Esophagus squamous epithelium (tissue), 5 donors: ENCODE measurements at regions not wholly inside any gene's neighbourhood (a gene's known extent, or its start where the extent isn't known, plus 50 kb on each side); places are given as distances from the start of the nearest gene placed in this dataset.

ENCODE experiments used
- DNase-seq: peaks from one replicate; lab custom pipeline; 2025; lab: John Stamatoyannopoulos, UW
- H3K27ac ChIP-seq, 4 donors: fragments of 200-600 bp; sonication (generic); one replicate each; pipeline ENCODE4 v1.5.1; 2016 to 2019; ENCODE audit warnings: mild to moderate bottlenecking in 1 of 4
- H3K27me3 ChIP-seq, 4 donors: fragments of 200-600 bp; sonication (generic); 1 replicate in 3 of 4; 2 replicates in 1 of 4; pipeline versions ENCODE4 v1.5.1 to v1.6.0; 2017 to 2021; ENCODE audit warnings: antibody characterized with exemption in 1 of 4
- H3K36me3 ChIP-seq, 3 donors: fragments of 200-600 bp; sonication (generic); one replicate each; pipeline ENCODE4 v1.5.1; 2016 to 2019
- H3K4me1 ChIP-seq, 3 donors: fragments of 200-600 bp; sonication (generic); one replicate each; pipeline ENCODE4 v1.5.1; 2017 to 2019
- H3K4me3 ChIP-seq, 4 donors: fragments of 200-600 bp; sonication (generic); 1 replicate in 3 of 4; 2 replicates in 1 of 4; pipeline ENCODE4 v1.5.1; 2016 to 2019; ENCODE audit warnings: mild to moderate bottlenecking in 2 of 4, moderate library complexity in 1 of 4
- H3K9me3 ChIP-seq, 3 donors: fragments of 200-600 bp; sonication (generic); one replicate each; pipeline ENCODE4 v1.5.1; 2016 to 2019
- CTCF ChIP-seq, 6 experiments: fragments of 450-650 bp in 4 of 6; fragments of 200-600 bp in 2 of 6; sonication (generic) in 2 of 6; IDR thresholded peaks; one replicate each; pipeline ENCODE4 v1.5.1; 2016 to 2019; ENCODE audit warnings: antibody characterized with exemption in 6 of 6, mild to moderate bottlenecking in 4 of 6, moderate library complexity in 4 of 6
- POLR2A ChIP-seq, 4 donors: fragments of 450-650 bp; IDR thresholded peaks; one replicate each; pipeline ENCODE4 v1.6.1; 2017; ENCODE audit warnings: antibody characterized with exemption in 4 of 4, mild to moderate bottlenecking in 4 of 4, moderate library complexity in 3 of 4
- WGBS, 2 donors: methylation state at CpG; one replicate each; pipeline ENCODE4 v1.1.5; 2018; 5-methylcytosine and 5-hydroxymethylcytosine counted together
- intact Hi-C: fragments of 100-400 bp; cut with DNase I; formaldehyde crosslinking; loops from one replicate; pipeline ENCODE4 v1.15.0; 2022
- donor health status: DM: yes; HTN: yes; CAD: no.

- no peaks in the 10 kb centered on the region for H3K36me3 ChIP-seq
- intact Hi-C loops: no loop called here
- DNase-seq: no peak
- no peak overlapping the region for H3K27ac ChIP-seq
- no peak overlapping the region for H3K4me3 ChIP-seq
- no peaks in the 10 kb centered on the region for H3K27me3 ChIP-seq
- TF ChIP-seq CTCF (IDR thresholded peaks at IDR 0.05) (no peak), POLR2A (IDR thresholded peaks at IDR 0.05) (no peak)
- WGBS, 2 donors: 69 to 84% methylated on average over 5 of the region's 5 CpGs
- H3K4me1 ChIP-seq: no peaks in the 10 kb centered on the region
- H3K9me3 ChIP-seq: no peaks in the 10 kb centered on the region
Measured at GRCh38 chr6:85382541-85382940, 67.3 kb upstream of the NT5E start.

GRCh38 chr6:85372915-85373270 is 77.0 kb upstream of the NT5E start:
- DNase-seq: no peak
- H3K27me3 ChIP-seq: no peaks in the 10 kb centered on the region
- no peaks in the 10 kb centered on the region for H3K4me1 ChIP-seq
- TF ChIP-seq POLR2A (IDR thresholded peaks at IDR 0.05) (no peak), CTCF (IDR thresholded peaks at IDR 0.05) (no peak)
- H3K9me3 ChIP-seq: no peaks in the 10 kb centered on the region
- H3K4me3 ChIP-seq: no peak overlapping the region
- H3K27ac ChIP-seq: no peak overlapping the region
- intact Hi-C loops: no loop called here
- H3K36me3 ChIP-seq: no peaks in the 10 kb centered on the region
- 64 to 84% methylated on average over 2 of the region's 2 CpGs for WGBS, 2 donors

GRCh38 chr6:85372188-85372914 is 77.5 kb upstream of the NT5E start:
- Histone ChIP-seq H3K4me3 (no peak overlapping the region), H3K9me3 (no peaks in the 10 kb centered on the region), H3K4me1 (no peaks in the 10 kb centered on the region), H3K36me3 (no peaks in the 10 kb centered on the region), H3K27ac (no peak overlapping the region), H3K27me3 (no peaks in the 10 kb centered on the region)
- DNase-seq: no peak
- WGBS, 2 donors: 82% methylated on average over 9 of the region's 9 CpGs
- intact Hi-C loops: no loop called here
- TF ChIP-seq CTCF (IDR thresholded peaks at IDR 0.05) (no peak), POLR2A (IDR thresholded peaks at IDR 0.05) (no peak)

- DNase-seq: no peak
- H3K27me3 ChIP-seq: no peaks in the 10 kb centered on the region
- WGBS, 2 donors: 57 to 80% methylated on average over 5 of the region's 5 CpGs
- no peak overlapping the region for H3K4me3 ChIP-seq
- no peak overlapping the region for H3K27ac ChIP-seq
- no peaks in the 10 kb centered on the region for H3K36me3 ChIP-seq
- H3K9me3 ChIP-seq: no peaks in the 10 kb centered on the region
- TF ChIP-seq POLR2A (IDR thresholded peaks at IDR 0.05): no peak
- TF ChIP-seq CTCF (IDR thresholded peaks at IDR 0.05): no peak
- intact Hi-C loops: no loop called here
- H3K4me1 ChIP-seq: peaks cover 0 to 6% (median 0%) of the 10 kb centered on the region in 3 donors
Measured at GRCh38 chr6:85368631-85369030, 81.3 kb upstream of the NT5E start.

- Histone ChIP-seq H3K4me1 (peaks cover 0 to 21% (median 0%) of the 10 kb centered on the region in 3 donors), H3K9me3 (no peaks in the 10 kb centered on the region), H3K27me3 (no peaks in the 10 kb centered on the region), H3K4me3 (no peak overlapping the region), H3K27ac (no peak overlapping the region), H3K36me3 (no peaks in the 10 kb centered on the region)
- no peak for DNase-seq
- WGBS, 2 donors: 30 to 45% methylated on average over 2 of the region's 2 CpGs
- TF ChIP-seq CTCF (IDR thresholded peaks at IDR 0.05) (no peak), POLR2A (IDR thresholded peaks at IDR 0.05) (no peak)
- intact Hi-C loops: no loop called here
Measured at GRCh38 chr6:85364344-85364743, 85.5 kb upstream of the NT5E start.
